C1 segment of cervical spinal cord (tissue), 14 donors: ENCODE measurements at regions not wholly inside any gene's neighbourhood (a gene's known extent, or its start where the extent isn't known, plus 50 kb on each side); places are given as distances from the start of the nearest gene placed in this dataset.

Experiments
- DNase-seq, 14 donors: peaks; one replicate each; lab custom pipeline; 2025; lab: John Stamatoyannopoulos, UW

DNA sequence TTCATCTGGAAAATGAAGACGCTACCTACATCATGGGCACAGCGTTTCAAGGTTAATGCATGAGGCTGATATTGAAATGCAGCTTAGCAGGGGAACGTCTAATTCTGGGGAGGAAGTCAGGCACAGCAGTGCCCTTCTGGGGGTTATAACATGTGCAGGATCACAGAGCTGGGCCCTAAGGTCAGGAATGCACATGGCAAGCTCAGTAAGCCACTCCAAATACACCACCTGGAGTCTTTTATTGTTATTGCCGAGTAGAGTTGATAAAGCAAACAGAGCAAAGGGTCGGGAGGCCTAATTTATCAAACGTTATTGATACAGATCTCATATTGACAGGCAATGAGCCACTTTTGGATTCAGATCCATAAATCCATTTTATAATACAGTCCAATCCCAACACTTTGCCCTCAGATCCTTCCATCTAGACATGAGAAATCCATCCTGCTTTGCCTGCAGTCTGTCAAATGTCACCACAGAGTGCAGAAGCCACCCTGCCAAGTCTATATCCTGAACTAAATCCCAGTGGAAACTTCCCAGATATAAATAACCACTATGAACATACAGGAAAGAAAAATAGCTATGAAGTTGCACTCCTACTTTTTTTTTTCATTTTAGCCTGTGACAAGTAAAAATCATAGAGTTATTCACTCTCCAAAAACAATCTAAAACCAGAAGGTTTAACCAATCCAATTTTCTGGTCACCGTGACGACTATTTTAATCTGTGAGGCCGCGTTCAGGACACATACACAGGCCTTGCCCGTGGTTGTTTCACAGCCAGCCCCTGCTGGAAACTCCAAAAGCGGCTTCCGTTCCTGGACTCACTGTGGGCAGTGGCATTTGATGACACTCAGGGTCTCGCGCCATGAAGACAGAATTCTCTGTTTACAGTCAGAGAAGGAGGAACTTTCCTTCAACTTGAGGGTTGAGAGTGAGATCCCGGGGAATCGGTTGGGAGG is 335.4 kb downstream of the DHX15 start:
- peak in 1 of 14 donors; percentile 53 for DNase-seq

- peak in 1 of 14 donors; percentile 32 for DNase-seq
Measured at GRCh38 chr4:24245491-24245820, 338.9 kb downstream of the DHX15 start.

GRCh38 chr4:24244663-24245490 is 339.5 kb downstream of the DHX15 start:
- peak in 3 of 14 donors; percentile 14 to 32 (median 28) for DNase-seq

DNA sequence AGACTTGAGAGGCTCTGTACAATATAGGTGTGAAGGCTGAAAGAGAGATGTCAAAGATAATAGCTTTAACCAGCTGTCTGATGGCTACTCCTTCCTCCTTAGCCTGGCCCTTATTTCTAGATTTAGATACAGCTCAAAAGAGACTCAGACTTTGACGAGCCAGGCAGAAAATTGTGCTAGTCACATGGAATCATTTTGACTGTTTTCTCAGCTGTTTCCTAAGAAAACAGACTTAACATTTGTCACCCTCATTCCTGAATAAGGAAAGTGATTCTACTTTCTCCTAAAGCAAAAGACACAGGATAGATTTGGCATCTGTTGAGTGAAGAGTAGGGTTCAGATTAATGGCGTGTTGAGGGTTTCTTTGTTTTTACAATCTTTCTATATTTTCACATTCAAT is 340.7 kb downstream of the DHX15 start:
- DNase-seq, result no peak

DNA sequence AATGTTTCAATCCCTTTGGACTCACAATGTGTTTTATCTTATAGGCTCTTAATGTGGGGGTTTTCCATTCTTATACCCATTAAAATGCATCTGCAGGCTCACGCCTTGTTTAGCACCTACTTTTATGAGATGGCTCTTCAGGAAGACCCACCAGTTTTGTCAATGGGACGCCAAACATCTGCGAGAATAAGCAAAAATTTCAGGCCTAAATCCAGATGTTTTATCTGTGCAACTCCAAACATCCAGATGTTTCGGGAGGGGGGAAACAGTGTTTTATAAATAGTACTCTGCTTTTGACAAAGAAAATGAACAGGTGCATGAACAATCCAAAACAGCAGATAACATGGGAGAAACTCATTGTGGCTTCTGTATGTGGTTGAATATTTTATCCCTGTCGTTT is 342.8 kb downstream of the DHX15 start:
- no peak for DNase-seq

DNA sequence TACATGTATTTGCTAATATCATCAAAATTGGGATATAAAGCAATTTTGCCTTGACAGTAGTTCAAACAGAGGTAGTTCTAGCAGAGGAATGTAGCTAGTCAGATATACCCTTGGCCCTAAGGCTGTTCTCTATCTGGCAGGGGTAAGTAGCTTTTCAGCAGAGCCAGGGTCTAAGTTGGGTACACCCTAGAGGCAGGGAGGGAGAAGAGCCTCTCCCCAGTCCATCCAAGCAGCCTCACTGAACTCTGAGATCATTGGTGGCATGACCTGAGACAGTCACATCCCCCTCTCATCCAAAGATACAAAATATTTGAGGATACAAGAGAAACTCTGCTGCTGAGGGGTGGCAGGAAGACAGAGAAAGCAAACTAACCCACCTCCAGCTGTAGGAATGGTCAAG is 343.7 kb downstream of the DHX15 start:
- no peak for DNase-seq

DNA sequence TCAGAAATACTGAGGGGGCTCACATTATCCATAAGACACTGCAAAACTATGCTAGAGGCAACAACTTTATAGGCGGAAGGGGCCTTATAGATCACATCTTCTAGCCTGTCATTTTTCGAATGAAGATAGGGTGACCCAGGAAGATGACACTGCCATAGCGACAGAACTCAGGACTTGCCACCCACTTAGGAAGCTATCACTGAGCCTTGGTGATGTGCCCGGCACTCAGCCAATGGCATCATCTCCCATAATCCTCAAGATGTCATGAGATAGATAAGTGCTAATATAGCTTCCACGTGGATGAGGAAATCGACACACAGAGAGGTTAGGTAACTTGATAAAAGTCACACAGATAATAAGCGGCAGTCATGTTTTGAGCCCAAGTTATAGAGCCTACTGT is 346.6 kb downstream of the DHX15 start:
- DNase-seq, result no peak

- no peak for DNase-seq
Measured at GRCh38 chr4:24236532-24236931, 346.7 kb upstream of the PPARGC1A start.

DNA sequence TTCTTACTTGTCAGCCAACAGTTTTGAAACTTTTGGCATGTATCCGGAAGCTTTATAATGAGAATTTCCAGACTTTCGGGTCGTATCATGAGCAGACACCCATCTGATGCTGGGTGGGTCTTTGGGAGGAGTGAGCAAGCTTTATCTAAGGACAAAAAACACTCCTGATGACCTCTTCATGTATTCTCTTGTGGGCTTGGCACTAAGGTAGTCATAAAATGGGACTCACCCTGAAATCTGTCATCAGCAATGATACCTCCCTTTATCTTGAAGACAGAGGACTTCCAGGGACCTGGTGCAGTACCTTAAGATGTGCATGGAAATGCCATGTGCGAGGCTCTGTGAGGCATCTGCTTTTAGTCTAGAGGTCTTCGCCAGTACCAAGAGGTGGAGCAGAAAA is 346.3 kb upstream of the PPARGC1A start:
- no peak for DNase-seq

DNA sequence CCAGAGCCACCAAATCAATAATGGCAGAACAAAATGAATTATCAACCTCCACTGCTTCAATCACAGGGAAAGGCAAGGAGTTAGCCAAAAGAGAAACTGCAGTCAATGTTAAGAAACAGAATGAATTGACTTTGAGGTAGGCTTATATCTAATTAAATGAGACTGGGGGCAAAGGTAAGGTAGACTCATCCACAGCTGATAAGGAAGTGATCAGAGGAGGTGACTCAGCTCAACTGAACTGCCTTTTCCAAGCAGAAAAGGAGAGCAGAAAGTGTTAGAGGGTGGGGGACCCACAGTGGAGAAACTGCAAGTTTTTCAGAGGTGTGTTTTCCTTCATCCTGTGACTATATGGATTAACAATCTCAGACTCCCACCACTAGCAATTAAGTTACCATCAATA is 345.8 kb upstream of the PPARGC1A start:
- DNase-seq, result no peak

DNA sequence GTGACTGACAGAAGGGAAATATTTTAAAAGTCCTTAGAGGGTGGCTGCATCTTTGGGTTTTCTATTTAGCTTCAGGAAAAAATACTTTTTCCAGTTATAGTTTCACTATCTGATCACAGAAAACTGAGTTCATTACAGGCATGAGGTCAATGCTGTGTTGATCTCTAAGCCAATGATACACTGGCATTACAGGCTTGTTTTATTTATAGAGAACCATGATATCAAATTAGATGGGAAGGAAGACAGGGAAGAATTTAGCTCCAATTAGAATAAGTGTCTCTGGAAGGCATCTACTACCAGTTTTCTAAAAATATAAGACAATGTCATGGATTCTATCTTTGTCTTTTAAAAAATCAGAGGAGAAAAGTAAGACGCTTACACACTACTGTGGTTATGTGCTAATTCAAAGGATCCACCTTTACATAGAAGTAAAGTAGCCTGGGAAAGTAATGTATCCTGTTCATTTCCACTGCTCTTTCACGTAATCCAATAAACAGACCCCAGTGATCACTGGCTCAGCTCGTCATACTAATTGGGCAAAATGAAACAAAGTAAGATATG is 344.5 kb upstream of the PPARGC1A start:
- no peak for DNase-seq

- DNase-seq, result no peak
Measured at GRCh38 chr4:24230955-24231354, 341.1 kb upstream of the PPARGC1A start.

- DNase-seq, result no peak
Measured at GRCh38 chr4:24229978-24230377, 340.1 kb upstream of the PPARGC1A start.

GRCh38 chr4:24228692-24229091 is 338.8 kb upstream of the PPARGC1A start:
- DNase-seq, result no peak

DNA sequence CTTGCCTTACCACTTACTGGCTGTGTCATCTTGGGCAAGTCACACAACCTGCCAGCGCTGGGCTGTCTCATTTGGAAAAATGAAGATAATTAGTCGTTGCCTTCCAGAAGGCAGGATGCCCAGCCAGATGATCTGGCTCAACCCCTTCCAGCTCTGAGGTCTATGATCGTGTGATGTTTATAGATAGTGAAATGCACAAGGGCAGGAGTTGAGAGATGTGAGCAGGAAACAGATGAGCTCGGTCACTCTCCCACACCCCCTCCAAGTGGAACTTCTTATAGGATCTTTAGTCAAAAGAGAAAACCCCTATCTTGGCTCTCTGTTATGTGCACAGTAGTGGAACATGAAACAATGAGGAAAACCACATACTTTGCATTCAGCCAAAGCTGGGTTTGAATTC is 336.8 kb upstream of the PPARGC1A start:
- no peak for DNase-seq

GRCh38 chr4:24226023-24226422 is 336.2 kb upstream of the PPARGC1A start:
- DNase-seq, result no peak

DNA sequence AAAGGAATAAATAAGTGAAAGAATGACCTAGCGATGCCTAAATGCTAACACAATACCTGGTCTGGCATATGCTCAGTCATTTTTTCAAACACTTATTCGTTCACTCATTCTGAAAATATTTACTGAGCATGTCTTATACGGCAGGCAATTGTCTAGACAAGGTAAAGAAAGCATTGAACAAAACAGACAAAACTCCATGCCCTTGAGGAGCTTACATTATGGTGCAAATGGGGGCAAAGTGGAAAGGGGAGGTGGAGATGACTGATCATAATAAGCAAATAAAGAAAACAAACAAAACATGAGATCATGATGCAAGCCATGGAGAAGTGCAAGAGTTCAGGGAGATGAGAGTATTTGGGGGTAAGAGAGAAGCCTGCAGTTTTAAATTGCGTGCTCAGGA is 334.6 kb upstream of the PPARGC1A start:
- no peak for DNase-seq

DNA sequence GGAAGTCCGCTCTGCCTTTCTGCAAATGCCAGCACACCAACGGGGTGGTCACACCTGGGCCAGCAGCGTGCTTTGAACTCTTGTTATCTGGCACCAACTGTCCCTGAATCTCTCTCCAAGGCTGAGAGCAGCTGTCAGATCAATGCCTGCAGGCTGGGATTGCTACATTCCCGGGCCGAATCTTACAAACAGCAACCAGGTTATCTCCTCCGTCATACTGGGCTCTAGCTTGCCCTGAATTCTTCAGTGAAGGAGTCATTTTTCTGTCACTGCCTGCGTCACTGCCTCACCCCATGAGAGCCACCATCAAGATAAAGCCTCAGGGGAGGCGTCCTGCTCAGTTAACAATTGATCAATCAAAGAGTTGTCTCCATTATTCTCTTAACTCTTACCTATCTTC is 329.4 kb upstream of the PPARGC1A start:
- no peak for DNase-seq

- DNase-seq, result no peak
Measured at GRCh38 chr4:24218566-24218965, 328.7 kb upstream of the PPARGC1A start.

- DNase-seq, result no peak
Measured at GRCh38 chr4:24214796-24215195, 324.9 kb upstream of the PPARGC1A start.

GRCh38 chr4:24213961-24214360 is 324.1 kb upstream of the PPARGC1A start:
- peak in 1 of 14 donors; percentile 38 for DNase-seq

GRCh38 chr4:24212642-24213041 is 322.8 kb upstream of the PPARGC1A start:
- DNase-seq, result no peak
